GM12878 (cell line): ENCODE measurements at regions not wholly inside any gene's neighbourhood (a gene's known extent, or its start where the extent isn't known, plus 50 kb on each side); places are given as distances from the start of the nearest gene placed in this dataset.
A peak's percentile ranks its signal among the peaks of the same experiment; 100 is the strongest.

Experiments used
- IKZF2 ChIP-seq, 2 experiments: fragments of 450-650 bp; IDR thresholded peaks; 2 replicates each; pipeline ENCODE4 v1.6.1; 2017; ENCODE audit warnings: mild to moderate bottlenecking in 2 of 2, moderate library complexity in 2 of 2
- KAT2A ChIP-seq: conservative IDR thresholded peaks from 2 replicates; pipeline ENCODE4 v1.6.1; 2011; ENCODE audit warnings: low read depth, low read length; ENCODE audit not compliant: control insufficient read depth
- MTA2 ChIP-seq: fragments of 450-650 bp; IDR thresholded peaks from 2 replicates; pipeline ENCODE4 v1.6.1; 2016; ENCODE audit warnings: low read depth, mild to moderate bottlenecking, moderate library complexity
- NR2C1 ChIP-seq: fragments of 450-650 bp; IDR thresholded peaks from 2 replicates; pipeline ENCODE4 v1.6.1; 2017; ENCODE audit warnings: antibody characterized with exemption, mild to moderate bottlenecking, moderate library complexity
- NR2C2 ChIP-seq: IDR thresholded peaks from 2 replicates; pipeline ENCODE4 v1.6.1; 2011; ENCODE audit warnings: borderline replicate concordance, low read depth; ENCODE audit not compliant: control insufficient read depth, insufficient read length
- POLR2A ChIP-seq: IDR thresholded peaks from 2 replicates; pipeline ENCODE4 v1.6.1; 2011; ENCODE audit warnings: low read depth, mild to moderate bottlenecking, low read length
- RAD21 ChIP-seq: IDR thresholded peaks from 2 replicates; pipeline ENCODE4 v1.6.1; 2011; ENCODE audit warnings: mild to moderate bottlenecking, low read depth, low read length, moderate library complexity; ENCODE audit not compliant: insufficient read depth
- SP1 ChIP-seq: IDR thresholded peaks from one replicate; pipeline ENCODE4 v1.6.1; 2011; ENCODE audit warnings: low read depth, low read length
- TCF12 ChIP-seq: IDR thresholded peaks from 2 replicates; pipeline ENCODE4 v1.6.1; 2011; ENCODE audit warnings: low read depth, mild to moderate bottlenecking, low read length
- ZNF384 ChIP-seq: IDR thresholded peaks from 2 replicates; pipeline ENCODE4 v1.6.1; 2012; ENCODE audit warnings: low read depth, mild to moderate bottlenecking, low read length, improper control_type of control experiment, borderline replicate concordance
- TF ChIP-seq, protein P1 (sequence below): IDR thresholded peaks from 2 replicates; pipeline ENCODE4 v1.6.1; 2012; ENCODE audit warnings: low read depth, low read length, improper control_type of control experiment
- TF ChIP-seq, protein P2 (sequence below): fragments of 450-650 bp; IDR thresholded peaks from 2 replicates; pipeline ENCODE4 v1.6.1; 2016; ENCODE audit warnings: mild to moderate bottlenecking, moderate library complexity, borderline replicate concordance
- TF ChIP-seq, protein P3 (sequence below): IDR thresholded peaks from 2 replicates; pipeline ENCODE4 v1.6.1; 2012; ENCODE audit warnings: low read depth, low read length, improper control_type of control experiment
- TF ChIP-seq, protein P4 (sequence below): IDR thresholded peaks from 2 replicates; pipeline ENCODE4 v1.6.1; 2011; ENCODE audit warnings: low read depth, mild to moderate bottlenecking, low read length, moderate library complexity, borderline replicate concordance; ENCODE audit errors: extremely low read depth
- TF ChIP-seq, protein P5 (sequence below): fragments of 450-650 bp; IDR thresholded peaks from 2 replicates; pipeline ENCODE4 v1.6.1; 2017; ENCODE audit warnings: low read depth, mild to moderate bottlenecking, moderate library complexity
- TF ChIP-seq, protein P6 (sequence below): fragments of 450-650 bp; IDR thresholded peaks from 2 replicates; pipeline ENCODE4 v1.6.1; 2014; ENCODE audit warnings: mild to moderate bottlenecking
- TF ChIP-seq, protein P7 (sequence below): fragments of 450-650 bp; IDR thresholded peaks from 2 replicates; pipeline ENCODE4 v1.6.1; 2016; ENCODE audit warnings: mild to moderate bottlenecking
- TF ChIP-seq, protein P8 (sequence below): fragments of 450-650 bp; conservative IDR thresholded peaks from 2 replicates; pipeline ENCODE4 v1.6.1; 2017; ENCODE audit warnings: mild to moderate bottlenecking, moderate library complexity

DNA sequence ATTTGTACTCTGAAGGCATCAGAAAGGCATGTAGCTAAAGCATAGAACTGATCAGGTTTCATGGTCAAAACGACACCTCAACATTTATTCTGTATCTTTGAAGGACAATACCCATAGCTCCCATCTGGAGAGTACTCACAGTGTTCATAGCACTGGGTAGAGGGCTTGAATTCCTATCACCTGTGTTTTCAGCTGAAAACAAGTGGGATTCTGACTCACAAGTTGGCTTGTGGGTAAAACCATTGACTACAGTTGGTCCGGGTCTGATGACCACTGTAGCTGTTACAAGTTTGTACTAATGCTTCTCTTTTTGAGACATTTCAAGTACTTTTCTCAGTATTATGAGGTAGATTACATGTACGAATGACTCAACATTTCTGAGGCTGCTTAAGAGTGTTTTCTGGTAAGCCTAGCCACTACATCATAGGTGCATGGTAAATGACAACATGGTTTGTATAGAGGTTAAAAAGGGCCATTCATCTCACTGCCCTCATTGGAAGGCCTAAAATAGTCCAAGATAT lies 68.6 kb upstream of the PELI1 start (continued):
- TF ChIP-seq IKZF2 (IDR thresholded peaks at IDR 0.05), result peak; percentile 60 to 75
- TF ChIP-seq RAD21, result no peak
- TF ChIP-seq ZNF384, result no peak
- no peak for TF ChIP-seq NR2C1
- TF ChIP-seq NR2C2, result no peak
- no peak for TF ChIP-seq KAT2A
- TF ChIP-seq POLR2A, result no peak
- TF ChIP-seq, protein P1, sequence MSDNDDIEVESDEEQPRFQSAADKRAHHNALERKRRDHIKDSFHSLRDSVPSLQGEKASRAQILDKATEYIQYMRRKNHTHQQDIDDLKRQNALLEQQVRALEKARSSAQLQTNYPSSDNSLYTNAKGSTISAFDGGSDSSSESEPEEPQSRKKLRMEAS, result no peak
- TF ChIP-seq, protein P2, sequence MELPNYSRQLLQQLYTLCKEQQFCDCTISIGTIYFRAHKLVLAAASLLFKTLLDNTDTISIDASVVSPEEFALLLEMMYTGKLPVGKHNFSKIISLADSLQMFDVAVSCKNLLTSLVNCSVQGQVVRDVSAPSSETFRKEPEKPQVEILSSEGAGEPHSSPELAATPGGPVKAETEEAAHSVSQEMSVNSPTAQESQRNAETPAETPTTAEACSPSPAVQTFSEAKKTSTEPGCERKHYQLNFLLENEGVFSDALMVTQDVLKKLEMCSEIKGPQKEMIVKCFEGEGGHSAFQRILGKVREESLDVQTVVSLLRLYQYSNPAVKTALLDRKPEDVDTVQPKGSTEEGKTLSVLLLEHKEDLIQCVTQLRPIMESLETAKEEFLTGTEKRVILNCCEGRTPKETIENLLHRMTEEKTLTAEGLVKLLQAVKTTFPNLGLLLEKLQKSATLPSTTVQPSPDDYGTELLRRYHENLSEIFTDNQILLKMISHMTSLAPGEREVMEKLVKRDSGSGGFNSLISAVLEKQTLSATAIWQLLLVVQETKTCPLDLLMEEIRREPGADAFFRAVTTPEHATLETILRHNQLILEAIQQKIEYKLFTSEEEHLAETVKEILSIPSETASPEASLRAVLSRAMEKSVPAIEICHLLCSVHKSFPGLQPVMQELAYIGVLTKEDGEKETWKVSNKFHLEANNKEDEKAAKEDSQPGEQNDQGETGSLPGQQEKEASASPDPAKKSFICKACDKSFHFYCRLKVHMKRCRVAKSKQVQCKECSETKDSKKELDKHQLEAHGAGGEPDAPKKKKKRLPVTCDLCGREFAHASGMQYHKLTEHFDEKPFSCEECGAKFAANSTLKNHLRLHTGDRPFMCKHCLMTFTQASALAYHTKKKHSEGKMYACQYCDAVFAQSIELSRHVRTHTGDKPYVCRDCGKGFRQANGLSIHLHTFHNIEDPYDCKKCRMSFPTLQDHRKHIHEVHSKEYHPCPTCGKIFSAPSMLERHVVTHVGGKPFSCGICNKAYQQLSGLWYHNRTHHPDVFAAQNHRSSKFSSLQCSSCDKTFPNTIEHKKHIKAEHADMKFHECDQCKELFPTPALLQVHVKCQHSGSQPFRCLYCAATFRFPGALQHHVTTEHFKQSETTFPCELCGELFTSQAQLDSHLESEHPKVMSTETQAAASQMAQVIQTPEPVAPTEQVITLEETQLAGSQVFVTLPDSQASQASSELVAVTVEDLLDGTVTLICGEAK, result no peak
- no peak for TF ChIP-seq SP1
- peak; percentile 63; the same call in 1 of the 2 replicates for TF ChIP-seq TCF12
- TF ChIP-seq, protein P3, sequence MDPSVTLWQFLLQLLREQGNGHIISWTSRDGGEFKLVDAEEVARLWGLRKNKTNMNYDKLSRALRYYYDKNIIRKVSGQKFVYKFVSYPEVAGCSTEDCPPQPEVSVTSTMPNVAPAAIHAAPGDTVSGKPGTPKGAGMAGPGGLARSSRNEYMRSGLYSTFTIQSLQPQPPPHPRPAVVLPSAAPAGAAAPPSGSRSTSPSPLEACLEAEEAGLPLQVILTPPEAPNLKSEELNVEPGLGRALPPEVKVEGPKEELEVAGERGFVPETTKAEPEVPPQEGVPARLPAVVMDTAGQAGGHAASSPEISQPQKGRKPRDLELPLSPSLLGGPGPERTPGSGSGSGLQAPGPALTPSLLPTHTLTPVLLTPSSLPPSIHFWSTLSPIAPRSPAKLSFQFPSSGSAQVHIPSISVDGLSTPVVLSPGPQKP, result no peak
- TF ChIP-seq, protein P4, sequence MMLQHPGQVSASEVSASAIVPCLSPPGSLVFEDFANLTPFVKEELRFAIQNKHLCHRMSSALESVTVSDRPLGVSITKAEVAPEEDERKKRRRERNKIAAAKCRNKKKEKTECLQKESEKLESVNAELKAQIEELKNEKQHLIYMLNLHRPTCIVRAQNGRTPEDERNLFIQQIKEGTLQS, result no peak
- TF ChIP-seq, protein P5, sequence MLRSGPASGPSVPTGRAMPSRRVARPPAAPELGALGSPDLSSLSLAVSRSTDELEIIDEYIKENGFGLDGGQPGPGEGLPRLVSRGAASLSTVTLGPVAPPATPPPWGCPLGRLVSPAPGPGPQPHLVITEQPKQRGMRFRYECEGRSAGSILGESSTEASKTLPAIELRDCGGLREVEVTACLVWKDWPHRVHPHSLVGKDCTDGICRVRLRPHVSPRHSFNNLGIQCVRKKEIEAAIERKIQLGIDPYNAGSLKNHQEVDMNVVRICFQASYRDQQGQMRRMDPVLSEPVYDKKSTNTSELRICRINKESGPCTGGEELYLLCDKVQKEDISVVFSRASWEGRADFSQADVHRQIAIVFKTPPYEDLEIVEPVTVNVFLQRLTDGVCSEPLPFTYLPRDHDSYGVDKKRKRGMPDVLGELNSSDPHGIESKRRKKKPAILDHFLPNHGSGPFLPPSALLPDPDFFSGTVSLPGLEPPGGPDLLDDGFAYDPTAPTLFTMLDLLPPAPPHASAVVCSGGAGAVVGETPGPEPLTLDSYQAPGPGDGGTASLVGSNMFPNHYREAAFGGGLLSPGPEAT, result 0 out of 2 replicates have a peak, but pooled peaks have one; percentile 53
- TF ChIP-seq MTA2, result peak; percentile 79
- TF ChIP-seq, protein P6, sequence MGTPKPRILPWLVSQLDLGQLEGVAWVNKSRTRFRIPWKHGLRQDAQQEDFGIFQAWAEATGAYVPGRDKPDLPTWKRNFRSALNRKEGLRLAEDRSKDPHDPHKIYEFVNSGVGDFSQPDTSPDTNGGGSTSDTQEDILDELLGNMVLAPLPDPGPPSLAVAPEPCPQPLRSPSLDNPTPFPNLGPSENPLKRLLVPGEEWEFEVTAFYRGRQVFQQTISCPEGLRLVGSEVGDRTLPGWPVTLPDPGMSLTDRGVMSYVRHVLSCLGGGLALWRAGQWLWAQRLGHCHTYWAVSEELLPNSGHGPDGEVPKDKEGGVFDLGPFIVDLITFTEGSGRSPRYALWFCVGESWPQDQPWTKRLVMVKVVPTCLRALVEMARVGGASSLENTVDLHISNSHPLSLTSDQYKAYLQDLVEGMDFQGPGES, result no peak
- TF ChIP-seq, protein P7, sequence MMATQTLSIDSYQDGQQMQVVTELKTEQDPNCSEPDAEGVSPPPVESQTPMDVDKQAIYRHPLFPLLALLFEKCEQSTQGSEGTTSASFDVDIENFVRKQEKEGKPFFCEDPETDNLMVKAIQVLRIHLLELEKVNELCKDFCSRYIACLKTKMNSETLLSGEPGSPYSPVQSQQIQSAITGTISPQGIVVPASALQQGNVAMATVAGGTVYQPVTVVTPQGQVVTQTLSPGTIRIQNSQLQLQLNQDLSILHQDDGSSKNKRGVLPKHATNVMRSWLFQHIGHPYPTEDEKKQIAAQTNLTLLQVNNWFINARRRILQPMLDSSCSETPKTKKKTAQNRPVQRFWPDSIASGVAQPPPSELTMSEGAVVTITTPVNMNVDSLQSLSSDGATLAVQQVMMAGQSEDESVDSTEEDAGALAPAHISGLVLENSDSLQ, result no peak
- TF ChIP-seq, protein P8, sequence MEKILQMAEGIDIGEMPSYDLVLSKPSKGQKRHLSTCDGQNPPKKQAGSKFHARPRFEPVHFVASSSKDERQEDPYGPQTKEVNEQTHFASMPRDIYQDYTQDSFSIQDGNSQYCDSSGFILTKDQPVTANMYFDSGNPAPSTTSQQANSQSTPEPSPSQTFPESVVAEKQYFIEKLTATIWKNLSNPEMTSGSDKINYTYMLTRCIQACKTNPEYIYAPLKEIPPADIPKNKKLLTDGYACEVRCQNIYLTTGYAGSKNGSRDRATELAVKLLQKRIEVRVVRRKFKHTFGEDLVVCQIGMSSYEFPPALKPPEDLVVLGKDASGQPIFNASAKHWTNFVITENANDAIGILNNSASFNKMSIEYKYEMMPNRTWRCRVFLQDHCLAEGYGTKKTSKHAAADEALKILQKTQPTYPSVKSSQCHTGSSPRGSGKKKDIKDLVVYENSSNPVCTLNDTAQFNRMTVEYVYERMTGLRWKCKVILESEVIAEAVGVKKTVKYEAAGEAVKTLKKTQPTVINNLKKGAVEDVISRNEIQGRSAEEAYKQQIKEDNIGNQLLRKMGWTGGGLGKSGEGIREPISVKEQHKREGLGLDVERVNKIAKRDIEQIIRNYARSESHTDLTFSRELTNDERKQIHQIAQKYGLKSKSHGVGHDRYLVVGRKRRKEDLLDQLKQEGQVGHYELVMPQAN, result no peak
